ENCODE measurements at regions not wholly inside any gene's neighbourhood (a gene's known extent, or its start where the extent isn't known, plus 50 kb on each side); places are given as distances from the start of the nearest gene placed in this dataset.

- Mint-ChIP-seq H3K4me1 (no peaks in the 10 kb centered on the region), H3K4me3 (no peak overlapping the region), H3K27ac (no peak overlapping the region), H3K27me3 (no peaks in the 10 kb centered on the region), H3K36me3 (ENCODE audit: low read depth) (no peaks in the 10 kb centered on the region), H3K9me3 (peaks cover 5% of the 10 kb centered on the region)
- intact Hi-C loops (cut with micrococcal nuclease), result no loop called here
- no peak for DNase-seq
- ChIA-PET POLR2A (no interaction called here), CTCF (no interaction called here)
- TF ChIP-seq CTCF (IDR thresholded peaks at IDR 0.05), result no peak
- no peak for ATAC-seq (ENCODE audit: low read depth)
Observed at GRCh38 chr1:189941922-189942321, 535.7 kb downstream of the BRINP3 start.

DNA sequence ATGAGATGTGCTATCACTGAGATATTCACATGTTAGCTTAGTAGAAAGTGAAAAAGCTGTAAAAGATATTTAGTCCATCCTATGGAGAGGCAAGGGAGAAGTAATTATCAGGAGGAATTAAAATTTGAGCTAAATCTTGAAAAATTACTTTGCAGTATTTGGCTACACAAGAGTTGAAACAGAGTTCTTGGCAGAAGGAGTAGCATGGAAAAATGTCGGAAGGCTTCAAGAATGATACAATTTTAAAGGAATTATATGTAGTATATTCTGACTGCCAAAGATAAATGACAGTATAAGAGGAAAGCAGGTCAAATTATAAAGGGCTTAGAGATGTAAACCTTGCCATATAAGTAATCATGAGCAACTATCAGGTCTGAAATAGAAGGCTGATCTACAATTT, 518.9 kb downstream of the BRINP3 start:
- Mint-ChIP-seq H3K27ac (no peak overlapping the region), H3K4me3 (no peak overlapping the region), H3K27me3 (no peaks in the 10 kb centered on the region), H3K36me3 (ENCODE audit: low read depth) (no peaks in the 10 kb centered on the region), H3K9me3 (no peaks in the 10 kb centered on the region), H3K4me1 (no peaks in the 10 kb centered on the region)
- ATAC-seq (ENCODE audit: low read depth) (no peak), DNase-seq (no peak)
- CTCF ChIA-PET, result no interaction called here
- POLR2A ChIA-PET, result no interaction called here
- no peak for TF ChIP-seq CTCF (IDR thresholded peaks at IDR 0.05)
- intact Hi-C loops (cut with micrococcal nuclease), result no loop called here

DNA sequence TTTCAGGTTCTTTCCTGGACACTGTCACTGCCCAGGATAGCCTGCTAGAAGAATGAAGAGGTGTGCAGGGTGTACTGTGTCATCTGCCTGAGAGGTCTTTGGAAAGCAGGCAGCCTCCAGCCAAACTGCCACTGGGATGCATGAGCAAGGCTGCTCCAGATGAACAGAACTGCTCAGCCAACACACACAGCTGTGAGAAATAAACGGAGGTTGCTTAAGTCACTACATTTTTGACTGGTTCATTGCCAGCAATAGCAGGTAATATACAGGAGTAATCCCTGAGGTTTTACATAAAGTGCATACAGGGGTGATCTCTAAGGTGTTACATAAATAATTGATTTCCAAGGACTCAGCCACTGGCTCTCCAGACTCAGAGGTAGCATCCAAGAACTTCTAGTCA, 516.9 kb downstream of the BRINP3 start:
- Mint-ChIP-seq H3K4me3 (no peak overlapping the region), H3K27ac (no peak overlapping the region), H3K36me3 (ENCODE audit: low read depth) (no peaks in the 10 kb centered on the region), H3K27me3 (no peaks in the 10 kb centered on the region), H3K4me1 (no peaks in the 10 kb centered on the region), H3K9me3 (no peaks in the 10 kb centered on the region)
- ATAC-seq (ENCODE audit: low read depth) (no peak), DNase-seq (no peak)
- intact Hi-C loops (cut with micrococcal nuclease), result no loop called here
- POLR2A ChIA-PET, result no interaction called here
- TF ChIP-seq CTCF (IDR thresholded peaks at IDR 0.05), result no peak
- CTCF ChIA-PET, result no interaction called here

GRCh38 chr1:189962181-189962580, 515.5 kb downstream of the BRINP3 start:
- no peak for TF ChIP-seq CTCF (IDR thresholded peaks at IDR 0.05)
- ATAC-seq (ENCODE audit: low read depth), result no peak

GRCh38 chr1:189970331-189971230, 507.1 kb downstream of the BRINP3 start:
- no peak for TF ChIP-seq CTCF (IDR thresholded peaks at IDR 0.05)
- POLR2A ChIA-PET, result no interaction called here
- no peaks in the 10 kb centered on the region for H3K27me3 Mint-ChIP-seq
- ATAC-seq (ENCODE audit: low read depth) (no peak), DNase-seq (no peak)
- no peaks in the 10 kb centered on the region for H3K4me1 Mint-ChIP-seq
- H3K36me3 Mint-ChIP-seq (ENCODE audit: low read depth), result no peaks in the 10 kb centered on the region
- H3K9me3 Mint-ChIP-seq, result peaks cover 2% of the 10 kb centered on the region
- intact Hi-C loops (cut with micrococcal nuclease), result no loop called here
- CTCF ChIA-PET, result no interaction called here
- no peak overlapping the region for H3K4me3 Mint-ChIP-seq
- no peak overlapping the region for H3K27ac Mint-ChIP-seq

More at GRCh38 chr1:189962181-189962580, 515.5 kb downstream of the BRINP3 start:
- H3K27ac Mint-ChIP-seq, result no peak overlapping the region
- ChIA-PET CTCF (no interaction called here), POLR2A (no interaction called here)
- intact Hi-C loops (cut with micrococcal nuclease), result no loop called here
- H3K9me3 Mint-ChIP-seq, result no peaks in the 10 kb centered on the region
- H3K36me3 Mint-ChIP-seq (ENCODE audit: low read depth), result no peaks in the 10 kb centered on the region
- no peaks in the 10 kb centered on the region for H3K27me3 Mint-ChIP-seq
- DNase-seq, result no peak
- no peaks in the 10 kb centered on the region for H3K4me1 Mint-ChIP-seq
- no peak overlapping the region for H3K4me3 Mint-ChIP-seq

Measured in activated B cell treated with CpG ODN at 0.5 μM for 24 hours (primary cell).